ENCODE measurements at regions not wholly inside any gene's neighbourhood (a gene's known extent, or its start where the extent isn't known, plus 50 kb on each side); places are given as distances from the start of the nearest gene placed in this dataset.

DNA sequence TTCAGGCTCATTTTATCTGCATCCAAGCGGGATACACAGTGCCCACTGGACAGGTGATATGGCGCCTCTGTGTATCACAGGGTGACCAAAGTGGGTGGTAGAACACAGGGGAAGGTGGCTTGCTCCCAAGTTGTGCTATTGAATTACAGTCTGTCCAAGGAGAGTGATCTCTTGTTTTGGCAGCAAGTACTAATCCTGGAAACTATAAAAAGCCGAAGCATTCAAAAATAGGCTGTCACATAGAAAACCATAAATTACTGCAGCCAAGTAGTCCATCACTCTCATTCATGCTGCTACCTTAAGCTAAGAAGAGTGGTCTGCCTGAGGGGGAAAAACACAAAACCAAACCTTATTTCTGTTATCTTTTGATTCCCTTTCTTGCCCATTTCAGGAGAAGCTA is 237.1 kb upstream of the POU3F3 start:
- TF ChIP-seq, protein P1, sequence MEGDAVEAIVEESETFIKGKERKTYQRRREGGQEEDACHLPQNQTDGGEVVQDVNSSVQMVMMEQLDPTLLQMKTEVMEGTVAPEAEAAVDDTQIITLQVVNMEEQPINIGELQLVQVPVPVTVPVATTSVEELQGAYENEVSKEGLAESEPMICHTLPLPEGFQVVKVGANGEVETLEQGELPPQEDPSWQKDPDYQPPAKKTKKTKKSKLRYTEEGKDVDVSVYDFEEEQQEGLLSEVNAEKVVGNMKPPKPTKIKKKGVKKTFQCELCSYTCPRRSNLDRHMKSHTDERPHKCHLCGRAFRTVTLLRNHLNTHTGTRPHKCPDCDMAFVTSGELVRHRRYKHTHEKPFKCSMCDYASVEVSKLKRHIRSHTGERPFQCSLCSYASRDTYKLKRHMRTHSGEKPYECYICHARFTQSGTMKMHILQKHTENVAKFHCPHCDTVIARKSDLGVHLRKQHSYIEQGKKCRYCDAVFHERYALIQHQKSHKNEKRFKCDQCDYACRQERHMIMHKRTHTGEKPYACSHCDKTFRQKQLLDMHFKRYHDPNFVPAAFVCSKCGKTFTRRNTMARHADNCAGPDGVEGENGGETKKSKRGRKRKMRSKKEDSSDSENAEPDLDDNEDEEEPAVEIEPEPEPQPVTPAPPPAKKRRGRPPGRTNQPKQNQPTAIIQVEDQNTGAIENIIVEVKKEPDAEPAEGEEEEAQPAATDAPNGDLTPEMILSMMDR (IDR thresholded peaks at IDR 0.05; ENCODE audit: control extremely low read depth in 1 of 3, insufficient read depth in 1 of 3, low read depth in 1 of 3, low read length in 3 of 3): no peak
- no peak for TF ChIP-seq GTF2F1 (IDR thresholded peaks at IDR 0.05; ENCODE audit: borderline replicate concordance, low read depth, low read length)
- no peak for TF ChIP-seq RAD21 (IDR thresholded peaks at IDR 0.05 in 1 of 2, conservative IDR thresholded peaks at IDR 0.05 in 1 of 2; ENCODE audit: low read depth in 2 of 2, low read length in 2 of 2)
- TF ChIP-seq JUND (IDR thresholded peaks at IDR 0.05; ENCODE audit: low read length): no peak
- TF ChIP-seq EGR1 (IDR thresholded peaks at IDR 0.05; ENCODE audit: borderline replicate concordance, low read depth, low read length): no peak
- TF ChIP-seq GABPA (IDR thresholded peaks at IDR 0.05; ENCODE audit: borderline replicate concordance, insufficient read depth, low read length): no peak
- TF ChIP-seq POLR2AphosphoS5 (IDR thresholded peaks at IDR 0.05; ENCODE audit: low read depth, low read length): no peak

Measured in H1 (cell line).